ENCODE measurements at regions not wholly inside any gene's neighbourhood (a gene's known extent, or its start where the extent isn't known, plus 50 kb on each side); places are given as distances from the start of the nearest gene placed in this dataset.

GRCh38 chr2:39948016-39948719 lies 169.1 kb upstream of the THUMPD2 start:
- TF ChIP-seq CTCF (IDR thresholded peaks at IDR 0.05) (no peak), POLR2A (IDR thresholded peaks at IDR 0.05) (no peak)

Data from adrenal gland (tissue), 5 donors.